ENCODE measurements at regions not wholly inside any gene's neighbourhood (a gene's known extent, or its start where the extent isn't known, plus 50 kb on each side); places are given as distances from the start of the nearest gene placed in this dataset.
"Not testable (repeated sequence)": the region's sequence is repeated elsewhere in the genome, so short reads cannot be mapped to it uniquely, and the experiment has no call there.

- no peak for ATAC-seq
- intact Hi-C loops (cut with DNase I, micrococcal nuclease) = no loop called here
- no peak for DNase-seq
Observed at GRCh38 chr16:13561291-13562070, 358.5 kb upstream of the ERCC4 start.

GRCh38 chr16:13568803-13569202 lies 351.2 kb upstream of the ERCC4 start:
- intact Hi-C loops (cut with DNase I, micrococcal nuclease) = no loop called here
- no peak for DNase-seq
- ATAC-seq = no peak

GRCh38 chr16:13569986-13570385 lies 350.0 kb upstream of the ERCC4 start:
- ATAC-seq = no peak
- intact Hi-C loops (cut with DNase I, micrococcal nuclease) = no loop called here
- no peak for DNase-seq

- intact Hi-C loops (cut with DNase I, micrococcal nuclease) = no loop called here
- DNase-seq (no peak), ATAC-seq (no peak)
Observed at GRCh38 chr16:13571036-13571435, 348.9 kb upstream of the ERCC4 start.

GRCh38 chr16:13573903-13574302 lies 346.1 kb upstream of the ERCC4 start:
- DNase-seq = no peak
- ATAC-seq = no peak
- intact Hi-C loops (cut with DNase I, micrococcal nuclease) = no loop called here

- intact Hi-C loops (cut with DNase I, micrococcal nuclease) = no loop called here
- ATAC-seq = no peak
Observed at GRCh38 chr16:13586051-13586450, 333.9 kb upstream of the ERCC4 start.

GRCh38 chr16:13587181-13587580 lies 332.8 kb upstream of the ERCC4 start:
- DNase-seq (no peak), ATAC-seq (no peak)
- intact Hi-C loops (cut with DNase I, micrococcal nuclease) = no loop called here

More at GRCh38 chr16:13586051-13586450, 333.9 kb upstream of the ERCC4 start:
- no peak for DNase-seq

- no peak for ATAC-seq
- intact Hi-C loops (cut with DNase I, micrococcal nuclease) = no loop called here
- no peak for DNase-seq
Observed at GRCh38 chr16:13594823-13595222, 325.1 kb upstream of the ERCC4 start.

GRCh38 chr16:13606804-13607203 lies 313.1 kb upstream of the ERCC4 start:
- ATAC-seq = no peak
- intact Hi-C loops (cut with DNase I, micrococcal nuclease) = no loop called here
- DNase-seq = no peak

- no peak for DNase-seq
- intact Hi-C loops (cut with DNase I, micrococcal nuclease) = no loop called here
- no peak for ATAC-seq
Observed at GRCh38 chr16:13607289-13607688, 312.7 kb upstream of the ERCC4 start.

- intact Hi-C loops (cut with DNase I, micrococcal nuclease) = no loop called here
- DNase-seq = no peak
- ATAC-seq = no peak
Observed at GRCh38 chr16:13611596-13611995, 308.4 kb upstream of the ERCC4 start.

- ATAC-seq (no peak), DNase-seq (no peak)
- intact Hi-C loops (cut with DNase I, micrococcal nuclease) = no loop called here
Observed at GRCh38 chr16:13612623-13613022, 307.3 kb upstream of the ERCC4 start.

- DNase-seq = no peak
- intact Hi-C loops (cut with DNase I, micrococcal nuclease) = no loop called here
- ATAC-seq = no peak
Observed at GRCh38 chr16:13613165-13613564, 306.8 kb upstream of the ERCC4 start.

- ATAC-seq (no peak), DNase-seq (no peak)
- intact Hi-C loops (cut with DNase I, micrococcal nuclease) = no loop called here
Observed at GRCh38 chr16:13621639-13622038, 298.3 kb upstream of the ERCC4 start.

GRCh38 chr16:13628156-13628555 lies 291.8 kb upstream of the ERCC4 start:
- DNase-seq (no peak), ATAC-seq (no peak)
- intact Hi-C loops (cut with DNase I, micrococcal nuclease) = no loop called here

- ATAC-seq = no peak
- intact Hi-C loops (cut with DNase I, micrococcal nuclease) = no loop called here
- DNase-seq = no peak
Observed at GRCh38 chr16:13629704-13630103, 290.2 kb upstream of the ERCC4 start.

GRCh38 chr16:13630374-13630773 lies 289.6 kb upstream of the ERCC4 start:
- intact Hi-C loops (cut with DNase I, micrococcal nuclease) = no loop called here
- DNase-seq = no peak
- no peak for ATAC-seq

- intact Hi-C loops (cut with DNase I, micrococcal nuclease) = no loop called here
- ATAC-seq = no peak
- no peak for DNase-seq
Observed at GRCh38 chr16:13631213-13631767, 288.7 kb upstream of the ERCC4 start.

- no peak for DNase-seq
- no peak for ATAC-seq
- intact Hi-C loops (cut with DNase I, micrococcal nuclease) = no loop called here
Observed at GRCh38 chr16:13631916-13632315, 288.0 kb upstream of the ERCC4 start.

- intact Hi-C loops (cut with DNase I, micrococcal nuclease); DNase-seq; ATAC-seq: not testable (repeated sequence)
Observed at GRCh38 chr16:13632504-13632903, 287.4 kb upstream of the ERCC4 start.

GRCh38 chr16:13633391-13633861 lies 286.5 kb upstream of the ERCC4 start:
- no peak for ATAC-seq
- DNase-seq = no peak
- intact Hi-C loops (cut with DNase I, micrococcal nuclease) = no loop called here
